ENCODE measurements at regions not wholly inside any gene's neighbourhood (a gene's known extent, or its start where the extent isn't known, plus 50 kb on each side); places are given as distances from the start of the nearest gene placed in this dataset.

DNA sequence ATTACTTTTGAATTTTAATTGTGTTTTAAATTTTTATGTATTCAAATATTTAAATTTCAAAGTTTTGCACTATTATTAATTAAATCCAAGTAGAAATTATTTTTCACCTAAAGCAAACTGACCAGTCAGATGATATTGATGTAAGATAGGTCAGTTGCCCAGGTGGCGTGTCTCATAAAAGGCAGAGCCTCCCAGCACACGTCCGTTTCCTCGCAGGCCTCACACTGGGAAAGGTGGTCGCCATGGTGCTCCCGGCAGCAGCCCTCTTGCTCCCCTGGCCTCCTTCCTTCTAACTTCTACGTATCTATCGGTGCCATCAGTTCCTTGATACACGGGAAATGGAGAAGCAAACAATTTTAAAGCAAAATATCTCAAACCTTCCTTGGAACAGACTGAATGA is 516.8 kb downstream of the GALR1 start:
- TF ChIP-seq, protein P1, sequence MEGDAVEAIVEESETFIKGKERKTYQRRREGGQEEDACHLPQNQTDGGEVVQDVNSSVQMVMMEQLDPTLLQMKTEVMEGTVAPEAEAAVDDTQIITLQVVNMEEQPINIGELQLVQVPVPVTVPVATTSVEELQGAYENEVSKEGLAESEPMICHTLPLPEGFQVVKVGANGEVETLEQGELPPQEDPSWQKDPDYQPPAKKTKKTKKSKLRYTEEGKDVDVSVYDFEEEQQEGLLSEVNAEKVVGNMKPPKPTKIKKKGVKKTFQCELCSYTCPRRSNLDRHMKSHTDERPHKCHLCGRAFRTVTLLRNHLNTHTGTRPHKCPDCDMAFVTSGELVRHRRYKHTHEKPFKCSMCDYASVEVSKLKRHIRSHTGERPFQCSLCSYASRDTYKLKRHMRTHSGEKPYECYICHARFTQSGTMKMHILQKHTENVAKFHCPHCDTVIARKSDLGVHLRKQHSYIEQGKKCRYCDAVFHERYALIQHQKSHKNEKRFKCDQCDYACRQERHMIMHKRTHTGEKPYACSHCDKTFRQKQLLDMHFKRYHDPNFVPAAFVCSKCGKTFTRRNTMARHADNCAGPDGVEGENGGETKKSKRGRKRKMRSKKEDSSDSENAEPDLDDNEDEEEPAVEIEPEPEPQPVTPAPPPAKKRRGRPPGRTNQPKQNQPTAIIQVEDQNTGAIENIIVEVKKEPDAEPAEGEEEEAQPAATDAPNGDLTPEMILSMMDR (IDR thresholded peaks at IDR 0.05): no peak
- no peak for TF ChIP-seq POLR2A (IDR thresholded peaks at IDR 0.05)
